ENCODE measurements at regions not wholly inside any gene's neighbourhood (a gene's known extent, or its start where the extent isn't known, plus 50 kb on each side); places are given as distances from the start of the nearest gene placed in this dataset.
"Not testable (repeated sequence)": the region's sequence is repeated elsewhere in the genome, so short reads cannot be mapped to it uniquely, and the experiment has no call there.

- DNase-seq, result no peak
Observed at GRCh38 chr1:100597061-100597741, 59.3 kb downstream of the GPR88 start.

- no peak for DNase-seq
Observed at GRCh38 chr1:100597784-100598183, 59.8 kb downstream of the GPR88 start.

GRCh38 chr1:100600377-100600776, 62.4 kb downstream of the GPR88 start:
- not testable (repeated sequence) for DNase-seq

GRCh38 chr1:100602028-100602427, 64.1 kb downstream of the GPR88 start:
- DNase-seq, result not testable (repeated sequence)

- no peak for DNase-seq
Observed at GRCh38 chr1:100604372-100604771, 66.4 kb downstream of the GPR88 start.

GRCh38 chr1:100606438-100606837, 68.5 kb downstream of the GPR88 start:
- peak; percentile 34 to 46 for DNase-seq

GRCh38 chr1:100607628-100608240, 69.8 kb downstream of the GPR88 start:
- DNase-seq, result no peak

GRCh38 chr1:100609849-100610248, 71.9 kb downstream of the GPR88 start:
- no peak for DNase-seq

- no peak for DNase-seq
Observed at GRCh38 chr1:100611086-100611485, 73.1 kb downstream of the GPR88 start.

- no peak for DNase-seq
Observed at GRCh38 chr1:100612540-100612939, 74.6 kb downstream of the GPR88 start.

GRCh38 chr1:100613817-100614559, 76.0 kb downstream of the GPR88 start:
- no peak for DNase-seq

GRCh38 chr1:100614570-100614969, 76.6 kb downstream of the GPR88 start:
- DNase-seq, result no peak

- DNase-seq, result no peak
Observed at GRCh38 chr1:100615686-100616085, 77.7 kb downstream of the GPR88 start.

GRCh38 chr1:100616121-100616621, 78.2 kb downstream of the GPR88 start:
- no peak for DNase-seq

- DNase-seq, result peak; percentile 67 to 78
Observed at GRCh38 chr1:100622037-100622436, 84.1 kb downstream of the GPR88 start.

- no peak for DNase-seq
Observed at GRCh38 chr1:100622506-100622905, 84.6 kb downstream of the GPR88 start.

GRCh38 chr1:100622966-100623762, 85.2 kb downstream of the GPR88 start:
- DNase-seq, result no peak

- no peak for DNase-seq
Observed at GRCh38 chr1:100624886-100625610, 87.1 kb downstream of the GPR88 start.

GRCh38 chr1:100626397-100626796, 88.5 kb downstream of the GPR88 start:
- no peak for DNase-seq

GRCh38 chr1:100627054-100627716, 89.2 kb downstream of the GPR88 start:
- DNase-seq, result no peak

- no peak for DNase-seq
Observed at GRCh38 chr1:100627936-100628335, 90.0 kb downstream of the GPR88 start.
